HG03354 (cell line): ENCODE measurements at regions not wholly inside any gene's neighbourhood (a gene's known extent, or its start where the extent isn't known, plus 50 kb on each side); places are given as distances from the start of the nearest gene placed in this dataset.

Experiments used
- ATAC-seq: cut with Tn5 transposase; IDR thresholded peaks from one replicate; pipeline ENCODE4 v1.9.1; 2021; ENCODE audit warnings: mild to moderate bottlenecking; ENCODE audit not compliant: unreplicated experiment, poor library complexity, severe bottlenecking

GRCh38 chr11:110955776-110956175 lies 243.5 kb upstream of the ARHGAP20 start:
- no peak for ATAC-seq

- no peak for ATAC-seq
Observed at GRCh38 chr11:110951950-110952503, 239.8 kb upstream of the ARHGAP20 start.

GRCh38 chr11:110951037-110951949 lies 239.1 kb upstream of the ARHGAP20 start:
- ATAC-seq: no peak

- ATAC-seq: no peak
Observed at GRCh38 chr11:110948112-110948511, 235.9 kb upstream of the ARHGAP20 start.

GRCh38 chr11:110947096-110947495 lies 234.9 kb upstream of the ARHGAP20 start:
- ATAC-seq: no peak

GRCh38 chr11:110939471-110939870 lies 227.2 kb upstream of the ARHGAP20 start:
- no peak for ATAC-seq

GRCh38 chr11:110935018-110935640 lies 222.9 kb upstream of the ARHGAP20 start:
- ATAC-seq: no peak

- no peak for ATAC-seq
Observed at GRCh38 chr11:110929129-110929528, 216.9 kb upstream of the ARHGAP20 start.

- no peak for ATAC-seq
Observed at GRCh38 chr11:110928391-110928790, 216.2 kb upstream of the ARHGAP20 start.

- ATAC-seq: no peak
Observed at GRCh38 chr11:110921742-110922521, 209.7 kb upstream of the ARHGAP20 start.

- peak; percentile 85 for ATAC-seq
Observed at GRCh38 chr11:110919241-110919922, 207.1 kb upstream of the ARHGAP20 start.

- no peak for ATAC-seq
Observed at GRCh38 chr11:110918351-110918750, 206.1 kb upstream of the ARHGAP20 start.

GRCh38 chr11:110912437-110912836 lies 200.2 kb upstream of the ARHGAP20 start:
- ATAC-seq: no peak

- no peak for ATAC-seq
Observed at GRCh38 chr11:110910384-110910783, 198.1 kb upstream of the ARHGAP20 start.

- no peak for ATAC-seq
Observed at GRCh38 chr11:110909336-110909735, 197.1 kb upstream of the ARHGAP20 start.

- no peak for ATAC-seq
Observed at GRCh38 chr11:110908401-110909105, 196.3 kb upstream of the ARHGAP20 start.

- ATAC-seq: peak; percentile 76
Observed at GRCh38 chr11:110907629-110908028, 195.4 kb upstream of the ARHGAP20 start.

- ATAC-seq: no peak
Observed at GRCh38 chr11:110903830-110904229, 191.6 kb upstream of the ARHGAP20 start.

- peak; percentile 77 for ATAC-seq
Observed at GRCh38 chr11:110903378-110903777, 191.1 kb upstream of the ARHGAP20 start.
